SK-N-SH (cell line): ENCODE measurements at regions not wholly inside any gene's neighbourhood (a gene's known extent, or its start where the extent isn't known, plus 50 kb on each side); places are given as distances from the start of the nearest gene placed in this dataset.

Source experiments
- FOXM1 ChIP-seq: IDR thresholded peaks from 2 replicates; pipeline ENCODE4 v1.4.0; 2012; ENCODE audit warnings: low read depth, mild to moderate bottlenecking
- GATA2 ChIP-seq: sonication (generic); formaldehyde crosslinking; IDR thresholded peaks from 2 replicates; pipeline ENCODE4 v1.5.0; 2020; ENCODE audit warnings: mild to moderate bottlenecking, missing genetic modification reagents
- POLR2AphosphoS5 ChIP-seq: IDR thresholded peaks from 2 replicates; pipeline ENCODE4 v1.6.1; 2012; ENCODE audit warnings: low read depth, low read length
- RCOR1 ChIP-seq: fragments of 150-350 bp; IDR thresholded peaks from 2 replicates; pipeline ENCODE4 v1.6.1; 2017; ENCODE audit warnings: antibody characterized with exemption, low read length
- RFX5 ChIP-seq: IDR thresholded peaks from 2 replicates; pipeline ENCODE4 v1.6.1; 2012; ENCODE audit warnings: mild to moderate bottlenecking, improper control_type of control experiment, low read length
- SMC3 ChIP-seq: IDR thresholded peaks from 2 replicates; pipeline ENCODE4 v1.6.1; 2012; ENCODE audit warnings: low read depth, low read length, improper control_type of control experiment
- TAF1 ChIP-seq: IDR thresholded peaks from 2 replicates; pipeline ENCODE4 v1.6.1; 2012; ENCODE audit warnings: low read depth, mild to moderate bottlenecking, low read length, moderate library complexity, borderline replicate concordance
- YY1 ChIP-seq: IDR thresholded peaks from 2 replicates; pipeline ENCODE4 v1.4.0; 2012; ENCODE audit warnings: low read depth, mild to moderate bottlenecking
- TF ChIP-seq, protein P1 (sequence below): fragments of 200-600 bp; sonication (generic); IDR thresholded peaks from 2 replicates; pipeline ENCODE4 v1.6.1; 2017; ENCODE audit warnings: antibody characterized with exemption, mild to moderate bottlenecking, moderate library complexity

DNA sequence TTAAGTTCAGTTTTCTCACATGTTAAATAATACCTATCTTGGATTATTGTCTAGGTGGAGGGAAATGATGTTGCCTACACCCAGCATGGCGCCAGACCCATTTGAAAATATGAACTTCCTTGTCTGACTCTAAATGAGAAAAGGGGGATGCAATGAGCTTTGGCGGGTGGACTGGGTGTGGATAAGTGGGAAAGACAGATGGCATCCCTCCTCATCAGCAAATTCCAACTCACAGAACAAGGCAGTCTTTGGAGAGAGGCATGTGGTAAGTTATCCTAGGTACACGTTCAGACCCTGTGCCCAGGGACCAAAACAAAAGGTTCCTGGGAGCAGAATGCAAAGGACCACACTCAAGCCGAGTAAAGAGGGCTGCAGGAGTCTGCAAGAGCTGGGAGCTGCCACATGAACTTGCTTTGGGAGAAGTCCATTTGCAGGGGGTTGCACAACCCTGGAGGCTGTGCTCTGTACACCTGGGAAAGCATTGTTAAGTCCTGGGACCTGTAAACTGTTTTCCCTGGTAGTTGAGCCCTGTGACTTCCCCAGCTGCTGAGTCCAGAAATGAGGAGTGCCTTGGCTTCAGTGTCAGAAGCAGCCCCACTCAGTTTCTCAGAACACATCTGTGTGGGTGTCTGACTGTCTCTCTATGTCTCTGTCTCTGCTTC is 102.3 kb upstream of the TPM1 start:
- TF ChIP-seq, protein P1, sequence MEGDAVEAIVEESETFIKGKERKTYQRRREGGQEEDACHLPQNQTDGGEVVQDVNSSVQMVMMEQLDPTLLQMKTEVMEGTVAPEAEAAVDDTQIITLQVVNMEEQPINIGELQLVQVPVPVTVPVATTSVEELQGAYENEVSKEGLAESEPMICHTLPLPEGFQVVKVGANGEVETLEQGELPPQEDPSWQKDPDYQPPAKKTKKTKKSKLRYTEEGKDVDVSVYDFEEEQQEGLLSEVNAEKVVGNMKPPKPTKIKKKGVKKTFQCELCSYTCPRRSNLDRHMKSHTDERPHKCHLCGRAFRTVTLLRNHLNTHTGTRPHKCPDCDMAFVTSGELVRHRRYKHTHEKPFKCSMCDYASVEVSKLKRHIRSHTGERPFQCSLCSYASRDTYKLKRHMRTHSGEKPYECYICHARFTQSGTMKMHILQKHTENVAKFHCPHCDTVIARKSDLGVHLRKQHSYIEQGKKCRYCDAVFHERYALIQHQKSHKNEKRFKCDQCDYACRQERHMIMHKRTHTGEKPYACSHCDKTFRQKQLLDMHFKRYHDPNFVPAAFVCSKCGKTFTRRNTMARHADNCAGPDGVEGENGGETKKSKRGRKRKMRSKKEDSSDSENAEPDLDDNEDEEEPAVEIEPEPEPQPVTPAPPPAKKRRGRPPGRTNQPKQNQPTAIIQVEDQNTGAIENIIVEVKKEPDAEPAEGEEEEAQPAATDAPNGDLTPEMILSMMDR, result no peak
- TF ChIP-seq RFX5, result no peak
- no peak for TF ChIP-seq TAF1
- TF ChIP-seq GATA2 (CRISPR knock-in tag), result no peak
- TF ChIP-seq POLR2AphosphoS5, result no peak
- no peak for TF ChIP-seq RCOR1
- TF ChIP-seq YY1, result no peak
- no peak for TF ChIP-seq SMC3
- TF ChIP-seq FOXM1, result no peak
